ENCODE measurements at regions not wholly inside any gene's neighbourhood (a gene's known extent, or its start where the extent isn't known, plus 50 kb on each side); places are given as distances from the start of the nearest gene placed in this dataset.

DNA sequence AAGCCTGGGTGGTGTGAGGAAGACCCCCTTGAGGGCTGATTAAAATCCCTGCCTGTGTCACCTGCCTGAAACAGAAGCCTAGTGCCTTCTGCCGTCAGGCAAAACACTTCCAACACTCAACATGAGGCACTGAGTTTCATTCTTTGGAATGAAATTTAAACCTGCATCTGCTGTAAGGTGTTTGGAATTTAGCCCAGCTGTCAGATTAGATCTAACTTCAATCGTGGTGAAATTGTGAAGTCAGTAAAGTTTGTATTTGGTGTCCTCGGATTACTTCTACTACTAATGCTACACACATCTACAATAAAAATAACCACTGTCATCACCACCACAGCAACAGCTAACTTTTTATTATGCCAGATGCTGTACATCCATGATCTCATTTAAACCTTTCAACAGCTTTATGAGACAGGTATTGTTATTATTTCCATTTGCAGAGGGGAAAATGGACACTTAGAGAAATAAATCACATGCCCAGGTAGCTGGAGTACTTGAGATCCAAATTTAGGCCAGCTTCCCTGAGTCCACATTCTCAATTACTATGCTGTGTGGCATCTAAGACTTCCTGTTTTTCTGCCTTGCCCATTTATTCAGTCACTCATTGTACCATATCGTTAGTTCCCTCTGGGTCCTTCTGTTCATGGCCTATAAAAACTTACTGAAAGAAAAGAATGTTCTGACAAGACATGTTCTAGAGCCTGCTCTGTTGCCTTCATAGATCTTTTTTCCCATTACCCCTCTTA, 98.2 kb upstream of the GCFC2 start:
- no peak for DNase-seq (ENCODE audit: low read depth in 2 of 2)

GRCh38 chr2:75807992-75808391, 97.3 kb upstream of the GCFC2 start:
- DNase-seq (ENCODE audit: low read depth in 2 of 2): no peak

GRCh38 chr2:75801234-75801982, 90.7 kb upstream of the GCFC2 start:
- DNase-seq (ENCODE audit: low read depth in 2 of 2): no peak

- no peak for DNase-seq (ENCODE audit: low read depth in 2 of 2)
These were observed 89.7 kb upstream of the GCFC2 start for GRCh38 chr2:75800456-75800855.

- no peak for DNase-seq (ENCODE audit: low read depth in 2 of 2)
These were observed 89.1 kb upstream of the GCFC2 start for GRCh38 chr2:75799859-75800258.

DNA sequence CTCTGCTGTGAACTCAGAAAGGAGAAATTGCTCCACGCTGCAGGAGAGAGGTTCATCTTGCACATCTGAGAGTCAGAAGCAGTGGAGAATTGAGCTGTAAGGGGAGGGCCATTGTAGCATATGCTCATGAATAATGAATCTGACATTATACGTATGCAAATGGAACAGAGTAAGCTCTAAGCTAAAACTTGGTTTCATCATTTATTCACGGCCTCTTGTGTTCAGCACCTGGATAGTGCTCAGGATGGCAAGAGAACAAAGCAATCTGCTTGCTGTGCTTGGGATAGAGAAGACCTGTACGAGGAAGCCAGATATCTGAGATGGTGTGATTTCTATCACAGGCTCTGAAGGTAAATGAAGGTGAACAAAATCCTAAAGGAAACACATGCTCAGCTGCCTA, 87.9 kb upstream of the GCFC2 start:
- DNase-seq (ENCODE audit: low read depth in 2 of 2): no peak

DNA sequence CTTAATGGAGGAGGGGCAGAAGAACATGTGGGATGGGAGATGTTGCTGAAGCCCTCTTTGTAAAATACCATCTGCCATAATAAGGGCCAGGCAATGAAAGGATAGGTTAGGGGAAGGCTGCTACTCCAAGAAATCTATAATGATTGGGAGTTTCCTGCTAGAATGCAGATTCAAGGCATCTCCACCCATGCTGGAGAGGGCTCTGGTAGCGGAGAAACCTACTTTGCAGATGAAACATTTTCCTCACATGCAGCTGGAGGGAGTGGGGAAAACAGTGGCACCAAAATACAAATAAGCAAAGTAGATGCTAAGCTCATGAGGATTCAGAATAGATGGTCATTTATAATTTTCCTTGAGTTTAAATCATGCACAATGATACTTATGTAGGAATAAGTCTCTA, 82.3 kb upstream of the GCFC2 start:
- no peak for DNase-seq (ENCODE audit: low read depth in 2 of 2)

- no peak for DNase-seq (ENCODE audit: low read depth in 2 of 2)
These were observed 81.4 kb upstream of the GCFC2 start for GRCh38 chr2:75792146-75792545.

GRCh38 chr2:75790814-75791467, 80.2 kb upstream of the GCFC2 start:
- DNase-seq (ENCODE audit: low read depth in 2 of 2): no peak

- DNase-seq (ENCODE audit: low read depth in 2 of 2): no peak
These were observed 79.6 kb upstream of the GCFC2 start for GRCh38 chr2:75790121-75790813.

DNA sequence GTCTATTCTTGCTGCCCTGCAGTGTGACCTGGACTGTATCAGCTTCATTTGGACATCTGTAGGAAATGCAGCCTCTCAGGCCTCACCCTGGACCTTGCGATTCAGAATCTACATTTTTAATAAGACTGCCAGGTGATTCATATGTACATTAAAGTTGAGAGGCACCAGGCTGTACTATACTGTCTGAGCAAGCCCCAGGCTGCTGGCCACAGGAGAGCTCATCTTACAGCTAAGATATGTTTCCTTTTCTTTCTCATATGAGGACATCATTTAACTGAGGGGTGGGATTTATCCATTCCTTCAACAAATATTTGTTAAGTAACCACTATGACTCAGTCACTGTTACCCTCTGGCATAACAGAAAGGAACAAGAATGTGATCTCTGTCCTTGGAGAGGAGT, 78.2 kb upstream of the GCFC2 start:
- DNase-seq (ENCODE audit: low read depth in 2 of 2): no peak

- no peak for DNase-seq (ENCODE audit: low read depth in 2 of 2)
These were observed 77.4 kb upstream of the GCFC2 start for GRCh38 chr2:75788154-75788553.

- DNase-seq (ENCODE audit: low read depth in 2 of 2): peak; percentile 1 to 2
These were observed 76.9 kb upstream of the GCFC2 start for GRCh38 chr2:75787532-75788132.

DNA sequence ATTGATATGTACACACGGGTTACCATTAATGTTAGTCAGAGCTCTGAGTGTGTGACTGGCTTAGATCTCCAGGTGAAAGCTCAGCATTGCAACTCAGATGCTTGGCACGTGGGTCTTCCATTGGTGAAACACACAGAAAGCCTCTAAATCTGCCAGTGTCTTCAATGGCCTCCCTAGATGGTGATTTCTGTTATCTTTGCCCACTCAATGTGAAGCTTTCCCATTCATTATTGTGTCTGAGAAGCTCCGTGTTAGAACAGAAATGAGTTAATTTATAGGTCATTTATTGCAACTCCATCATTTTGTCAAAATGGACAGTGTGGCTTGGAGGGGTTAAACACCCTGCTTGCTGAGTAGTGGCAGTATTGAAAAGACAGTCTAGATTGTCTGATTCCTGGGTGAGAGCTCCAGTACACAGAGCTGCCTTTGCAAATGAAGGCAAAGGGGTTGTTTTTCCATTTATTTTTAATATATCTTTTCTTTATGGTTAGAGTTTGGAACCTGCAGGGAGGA, 64.7 kb upstream of the GCFC2 start:
- no peak for DNase-seq (ENCODE audit: low read depth in 2 of 2)

GRCh38 chr2:75772908-75773630, 62.4 kb upstream of the GCFC2 start:
- no peak for DNase-seq (ENCODE audit: low read depth in 2 of 2)

GRCh38 chr2:75765798-75766197, 55.1 kb upstream of the GCFC2 start:
- DNase-seq (ENCODE audit: low read depth in 2 of 2): no peak

DNA sequence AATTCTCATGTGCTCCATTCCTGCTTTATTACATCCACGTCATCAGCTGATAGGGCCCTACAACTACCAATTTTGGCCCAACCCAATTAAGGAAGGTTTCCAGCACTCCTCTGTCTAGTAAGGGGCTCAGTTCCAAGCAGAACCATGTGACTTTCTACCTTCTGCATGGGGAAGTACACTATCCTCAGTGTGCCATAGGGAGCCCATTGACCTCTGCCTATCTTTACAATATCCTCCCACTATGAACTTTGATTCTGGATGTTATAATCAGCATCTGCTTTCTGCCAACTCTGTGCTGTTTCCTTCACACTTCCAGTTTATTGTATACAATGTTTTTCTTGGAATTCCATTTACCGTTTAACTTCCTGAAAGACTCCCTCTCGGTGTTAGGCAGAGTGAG, 53.9 kb upstream of the GCFC2 start:
- DNase-seq (ENCODE audit: low read depth in 2 of 2): no peak
